Tibial nerve (tissue), 3 donors: ENCODE measurements at regions not wholly inside any gene's neighbourhood (a gene's known extent, or its start where the extent isn't known, plus 50 kb on each side); places are given as distances from the start of the nearest gene placed in this dataset.
"Not testable (repeated sequence)": the region's sequence is repeated elsewhere in the genome, so short reads cannot be mapped to it uniquely, and the experiment has no call there.

Experiments
- POLR2A ChIP-seq, 2 donors: fragments of 450-650 bp; IDR thresholded peaks; one replicate each; pipeline ENCODE4 v1.6.1; 2017; ENCODE audit warnings: antibody characterized with exemption in 2 of 2, mild to moderate bottlenecking in 2 of 2, moderate library complexity in 2 of 2
- TF ChIP-seq, protein P1 (sequence below), 5 experiments: fragments of 200-600 bp in 3 of 5; fragments of 450-650 bp in 2 of 5; sonication (generic) in 3 of 5; IDR thresholded peaks; one replicate each; pipeline ENCODE4 v1.5.1; 2016 to 2019; ENCODE audit warnings: antibody characterized with exemption in 5 of 5, mild to moderate bottlenecking in 3 of 5, moderate library complexity in 2 of 5

DNA sequence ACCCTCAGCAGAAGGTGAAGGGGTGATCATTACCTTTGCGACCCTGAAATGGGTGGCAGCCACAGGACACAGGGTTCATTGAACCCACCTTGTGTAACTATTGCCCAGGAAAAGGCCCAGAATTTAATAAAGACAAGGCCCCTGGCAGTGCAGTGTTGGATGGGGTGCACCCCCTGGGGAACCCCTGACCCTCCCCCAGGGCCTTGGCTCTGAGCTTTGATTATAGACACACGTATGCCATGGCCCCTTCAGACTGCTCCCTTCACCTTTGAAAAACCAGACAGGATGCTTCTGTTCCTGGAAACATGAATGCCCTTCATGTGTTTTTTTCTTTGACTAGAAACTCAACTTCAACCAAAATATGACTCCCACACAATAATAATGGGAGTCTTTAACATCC is 93.1 kb downstream of the POTEH start:
- TF ChIP-seq POLR2A (IDR thresholded peaks at IDR 0.05) = not testable (repeated sequence)
- TF ChIP-seq, protein P1, sequence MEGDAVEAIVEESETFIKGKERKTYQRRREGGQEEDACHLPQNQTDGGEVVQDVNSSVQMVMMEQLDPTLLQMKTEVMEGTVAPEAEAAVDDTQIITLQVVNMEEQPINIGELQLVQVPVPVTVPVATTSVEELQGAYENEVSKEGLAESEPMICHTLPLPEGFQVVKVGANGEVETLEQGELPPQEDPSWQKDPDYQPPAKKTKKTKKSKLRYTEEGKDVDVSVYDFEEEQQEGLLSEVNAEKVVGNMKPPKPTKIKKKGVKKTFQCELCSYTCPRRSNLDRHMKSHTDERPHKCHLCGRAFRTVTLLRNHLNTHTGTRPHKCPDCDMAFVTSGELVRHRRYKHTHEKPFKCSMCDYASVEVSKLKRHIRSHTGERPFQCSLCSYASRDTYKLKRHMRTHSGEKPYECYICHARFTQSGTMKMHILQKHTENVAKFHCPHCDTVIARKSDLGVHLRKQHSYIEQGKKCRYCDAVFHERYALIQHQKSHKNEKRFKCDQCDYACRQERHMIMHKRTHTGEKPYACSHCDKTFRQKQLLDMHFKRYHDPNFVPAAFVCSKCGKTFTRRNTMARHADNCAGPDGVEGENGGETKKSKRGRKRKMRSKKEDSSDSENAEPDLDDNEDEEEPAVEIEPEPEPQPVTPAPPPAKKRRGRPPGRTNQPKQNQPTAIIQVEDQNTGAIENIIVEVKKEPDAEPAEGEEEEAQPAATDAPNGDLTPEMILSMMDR (IDR thresholded peaks at IDR 0.05) = not testable (repeated sequence)
